ENCODE measurements at regions not wholly inside any gene's neighbourhood (a gene's known extent, or its start where the extent isn't known, plus 50 kb on each side); places are given as distances from the start of the nearest gene placed in this dataset.

- in situ Hi-C loops (cut with MboI; ENCODE audit: low sequenced_read_pairs, unreplicated experiment) = no loop called here
Measured at GRCh38 chr20:11027224-11027623, 353.4 kb upstream of the JAG1 start.

DNA sequence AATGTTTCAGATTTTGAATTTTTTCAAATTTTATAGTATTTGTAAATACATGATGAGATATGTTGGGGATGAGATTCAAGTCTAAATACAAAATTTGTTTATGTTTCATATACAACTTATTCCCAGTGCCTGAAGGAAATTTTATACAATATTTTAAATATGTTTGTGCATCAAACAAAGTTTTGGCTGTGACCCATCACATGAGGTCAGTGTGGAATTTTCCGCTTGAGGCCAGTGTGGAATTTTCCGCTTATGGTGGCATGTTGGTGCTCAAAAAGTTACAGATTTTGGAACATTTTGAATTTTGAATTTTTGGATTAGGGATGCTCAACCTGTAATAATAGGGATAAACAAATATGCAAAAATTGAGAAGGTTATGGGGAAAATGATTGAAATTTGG is 356.6 kb upstream of the JAG1 start:
- no peak for TF ChIP-seq CTCF (IDR thresholded peaks at IDR 0.05; ENCODE audit: borderline replicate concordance, control extremely low read depth, extremely low read depth, insufficient read depth, missing control alignments)
- no peak for DNase-seq (ENCODE audit: low spot score)
- in situ Hi-C loops (cut with MboI; ENCODE audit: low sequenced_read_pairs, unreplicated experiment) = no loop called here

More at GRCh38 chr20:11027224-11027623, 353.4 kb upstream of the JAG1 start:
- DNase-seq (ENCODE audit: low spot score) = no peak
- no peak for TF ChIP-seq CTCF (IDR thresholded peaks at IDR 0.05; ENCODE audit: borderline replicate concordance, control extremely low read depth, extremely low read depth, insufficient read depth, missing control alignments)

DNA sequence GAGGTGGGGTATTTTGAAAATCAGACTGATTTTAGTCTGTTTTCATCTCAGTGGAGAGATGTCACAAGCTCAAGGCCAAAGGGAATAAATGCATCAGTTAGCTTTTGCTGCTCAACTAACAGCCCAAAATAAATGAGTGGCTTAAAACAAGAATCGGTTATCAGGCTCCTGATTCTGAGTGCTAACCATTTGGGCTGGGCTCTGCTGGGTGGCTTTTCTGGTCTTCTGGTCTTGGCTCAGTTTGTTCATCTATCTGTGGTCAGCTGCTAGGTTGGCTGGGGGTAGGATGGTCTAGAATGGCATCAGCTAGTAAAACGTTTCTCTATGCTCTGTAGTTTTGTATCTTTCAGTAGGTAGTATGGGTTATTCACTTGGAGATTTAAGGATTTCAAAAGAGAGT is 357.5 kb upstream of the JAG1 start:
- no peak for DNase-seq (ENCODE audit: low spot score)
- in situ Hi-C loops (cut with MboI; ENCODE audit: low sequenced_read_pairs, unreplicated experiment) = no loop called here
- TF ChIP-seq CTCF (IDR thresholded peaks at IDR 0.05; ENCODE audit: borderline replicate concordance, control extremely low read depth, extremely low read depth, insufficient read depth, missing control alignments) = no peak

DNA sequence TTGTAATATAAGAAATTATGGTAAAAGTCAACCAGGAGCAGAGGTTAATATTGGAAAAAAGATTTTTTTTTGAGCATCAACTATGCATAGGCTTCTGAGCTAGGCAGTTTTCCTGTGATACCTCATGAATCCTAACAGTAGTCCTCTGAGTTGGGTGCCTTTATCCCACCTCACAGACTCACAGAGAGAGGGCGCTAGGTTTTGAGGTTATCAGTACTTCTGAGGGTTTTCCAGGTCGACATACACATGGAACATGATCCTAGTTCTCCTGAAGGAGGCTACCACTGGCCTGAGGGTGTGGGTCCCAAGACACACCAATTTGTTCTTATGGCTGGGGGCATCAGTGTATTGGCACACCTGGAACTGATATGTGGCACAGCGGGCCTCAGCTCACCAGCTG is 358.8 kb upstream of the JAG1 start:
- in situ Hi-C loops (cut with MboI; ENCODE audit: low sequenced_read_pairs, unreplicated experiment) = no loop called here
- TF ChIP-seq CTCF (IDR thresholded peaks at IDR 0.05; ENCODE audit: borderline replicate concordance, control extremely low read depth, extremely low read depth, insufficient read depth, missing control alignments) = no peak
- DNase-seq (ENCODE audit: low spot score) = no peak

DNA sequence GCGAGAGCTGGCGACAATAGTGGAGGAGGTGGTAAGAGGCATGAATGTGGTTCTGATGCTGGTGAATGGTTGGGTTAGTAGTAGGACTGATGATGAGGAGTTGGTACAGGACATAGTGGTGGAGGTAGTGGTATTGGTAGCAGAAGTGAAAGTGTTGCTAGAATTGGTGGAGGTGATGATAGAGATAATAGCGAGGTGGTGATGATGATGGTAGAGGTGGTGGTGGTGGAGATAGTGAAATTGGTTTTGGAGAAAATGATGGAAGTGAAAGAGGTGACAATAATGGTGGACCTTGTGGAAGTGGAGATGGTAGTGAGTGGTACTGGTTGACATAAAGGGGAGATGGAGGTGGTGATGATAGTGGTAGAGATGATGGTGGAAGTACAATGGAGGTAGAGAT is 360.2 kb upstream of the JAG1 start:
- in situ Hi-C loops (cut with MboI; ENCODE audit: low sequenced_read_pairs, unreplicated experiment) = no loop called here
- TF ChIP-seq CTCF (IDR thresholded peaks at IDR 0.05; ENCODE audit: borderline replicate concordance, control extremely low read depth, extremely low read depth, insufficient read depth, missing control alignments) = no peak
- no peak for DNase-seq (ENCODE audit: low spot score)

- in situ Hi-C loops (cut with MboI; ENCODE audit: low sequenced_read_pairs, unreplicated experiment) = no loop called here
- TF ChIP-seq CTCF (IDR thresholded peaks at IDR 0.05; ENCODE audit: borderline replicate concordance, control extremely low read depth, extremely low read depth, insufficient read depth, missing control alignments) = no peak
- DNase-seq (ENCODE audit: low spot score) = no peak
Measured at GRCh38 chr20:11035211-11035610, 361.4 kb upstream of the JAG1 start.

GRCh38 chr20:11041396-11041795 is 367.6 kb upstream of the JAG1 start:
- no peak for TF ChIP-seq CTCF (IDR thresholded peaks at IDR 0.05; ENCODE audit: borderline replicate concordance, control extremely low read depth, extremely low read depth, insufficient read depth, missing control alignments)
- in situ Hi-C loops (cut with MboI; ENCODE audit: low sequenced_read_pairs, unreplicated experiment) = no loop called here
- no peak for DNase-seq (ENCODE audit: low spot score)

All from GM13976 (cell line).